GM20431 (cell line): ENCODE measurements at regions not wholly inside any gene's neighbourhood (a gene's known extent, or its start where the extent isn't known, plus 50 kb on each side); places are given as distances from the start of the nearest gene placed in this dataset.

ENCODE experiments used
- in situ Hi-C: fragments of 300-500 bp; cut with MseI, MboI; formaldehyde crosslinking; loops from one replicate; pipeline ENCODE4 v1.15.0; 2020; ENCODE audit warnings: low sequenced_read_pairs; ENCODE audit not compliant: unreplicated experiment

DNA sequence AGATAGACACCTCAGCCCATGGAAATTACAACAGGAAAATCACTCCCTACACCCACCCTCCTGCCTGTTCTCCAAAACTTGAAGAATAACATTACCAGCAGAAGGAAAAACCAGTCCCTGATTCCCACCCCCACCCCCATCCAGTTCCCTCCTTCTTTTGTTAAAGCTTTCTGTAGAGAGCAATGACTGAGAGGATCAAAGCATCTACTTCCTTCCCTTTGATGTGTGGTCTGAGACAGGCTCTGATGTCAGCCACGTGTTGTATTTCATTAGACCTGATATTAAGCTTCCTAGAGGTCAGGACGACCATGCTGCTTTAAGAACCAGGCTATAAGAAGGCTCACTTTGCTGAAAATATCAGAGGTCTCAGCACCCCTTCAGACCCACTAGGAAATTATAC lies 73.9 kb upstream of the HAO2 start:
- in situ Hi-C loops, result no loop called here

DNA sequence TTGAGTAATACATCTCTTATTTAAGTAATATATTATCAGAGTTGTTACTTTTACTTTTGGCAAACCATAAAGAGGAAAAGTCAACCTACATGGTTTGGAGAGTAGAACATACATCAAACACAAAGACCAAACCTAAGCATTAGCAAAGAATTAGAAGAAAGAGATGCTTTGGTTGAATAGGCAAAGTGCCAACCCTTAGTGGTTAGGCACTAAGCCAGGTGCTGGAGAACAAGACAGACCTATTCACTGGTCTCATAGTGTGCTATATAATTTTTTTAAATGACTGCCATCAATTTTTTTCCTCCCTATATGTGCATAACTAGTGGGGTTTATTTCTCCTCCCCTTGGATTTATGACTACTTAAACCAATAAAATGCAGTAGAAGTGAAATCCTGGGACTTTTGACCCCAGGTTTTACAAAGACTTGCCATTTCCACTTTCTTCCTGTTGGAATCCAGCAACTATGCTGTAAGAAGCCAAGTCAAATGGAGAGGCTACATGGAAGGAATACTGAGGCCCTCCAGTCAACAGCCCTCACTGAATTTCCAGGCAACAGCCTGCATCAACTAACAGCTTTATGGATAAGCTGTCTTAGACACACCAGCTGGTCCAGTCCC lies 69.8 kb upstream of the HAO2 start:
- in situ Hi-C loops, result no loop called here

DNA sequence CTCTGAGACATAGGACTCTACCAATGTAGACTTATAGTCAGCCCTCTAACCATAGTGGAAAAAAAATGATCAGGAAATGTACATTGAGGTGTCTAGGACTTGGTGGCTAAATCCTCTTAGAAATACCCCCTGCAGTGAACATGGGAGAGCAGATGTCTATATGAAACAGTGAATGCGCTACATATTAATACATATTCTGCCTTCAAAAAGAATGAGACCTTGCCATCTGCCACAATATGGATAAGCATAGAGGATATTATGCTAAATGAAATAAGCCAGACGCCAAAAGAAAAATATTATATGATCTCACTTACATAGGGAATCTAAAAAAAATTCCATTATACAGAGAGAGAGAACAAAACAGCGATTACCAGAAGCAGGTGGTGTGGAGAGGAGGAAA lies 66.6 kb upstream of the HAO2 start:
- in situ Hi-C loops, result no loop called here

DNA sequence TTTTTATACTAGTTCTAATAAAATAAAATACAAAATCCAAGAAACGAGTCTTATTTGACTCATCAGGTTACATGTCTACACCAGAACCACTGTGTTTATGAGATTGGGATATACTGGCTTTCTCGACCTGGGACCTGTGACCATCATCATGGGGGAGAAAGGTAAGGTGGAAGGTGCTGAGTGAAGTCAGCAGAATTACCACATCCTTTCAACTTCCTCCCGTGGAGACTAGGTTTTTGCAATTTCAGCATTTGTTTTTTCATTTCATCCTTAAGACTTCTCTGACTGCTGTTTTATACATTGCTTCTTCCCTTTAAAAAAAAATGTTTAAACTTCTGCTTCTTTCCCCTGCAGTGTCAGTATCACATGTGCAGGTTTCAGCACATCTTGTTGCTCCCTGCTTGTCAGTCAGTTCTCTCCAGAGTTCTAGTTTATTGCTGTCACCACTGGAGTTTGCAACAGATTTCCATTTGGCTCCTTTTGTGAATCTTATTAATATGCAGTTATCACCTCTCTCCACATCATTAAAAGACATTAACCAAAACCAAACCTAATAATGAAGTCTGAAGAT lies 60.4 kb upstream of the HAO2 start:
- in situ Hi-C loops, result no loop called here

DNA sequence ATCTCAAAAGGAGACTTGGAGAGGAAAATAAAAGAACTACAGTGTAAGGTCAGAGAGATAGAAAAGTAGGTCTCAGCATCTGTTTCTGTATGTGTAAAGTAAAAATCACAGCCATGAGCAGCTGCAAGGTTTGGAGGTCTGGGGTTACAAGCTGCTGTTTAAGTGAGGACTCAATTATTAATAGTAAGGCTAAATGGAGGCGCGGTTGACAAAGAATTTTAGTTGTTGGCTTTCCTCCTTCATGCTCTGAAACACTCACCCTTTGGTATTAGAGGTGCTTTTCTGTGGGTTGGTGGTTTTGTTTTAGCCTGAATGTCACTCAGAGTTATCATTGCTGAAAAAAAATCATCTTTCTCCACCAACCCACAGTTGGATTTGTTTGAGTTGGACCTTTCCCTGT lies 59.8 kb upstream of the HAO2 start:
- in situ Hi-C loops, result no loop called here

DNA sequence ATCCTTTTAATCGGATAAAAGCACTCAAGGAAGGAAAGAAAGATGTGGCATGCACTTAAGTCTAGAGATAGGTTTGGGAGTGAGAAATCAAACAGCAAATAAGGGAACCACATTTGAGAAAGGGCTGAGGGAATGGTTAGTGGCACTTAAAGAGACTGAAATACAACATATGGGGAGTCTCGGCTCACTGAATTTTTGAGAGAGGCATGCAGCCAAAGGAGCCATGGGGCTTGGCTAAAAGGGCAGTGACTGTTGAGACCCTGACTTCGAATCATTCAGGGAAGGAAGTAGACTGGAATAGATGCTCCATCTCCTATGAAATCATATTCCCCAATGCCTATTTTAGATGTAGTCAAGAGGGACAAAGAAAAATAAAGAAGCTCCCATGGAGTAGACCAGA lies 58.3 kb upstream of the HAO2 start:
- in situ Hi-C loops, result no loop called here

DNA sequence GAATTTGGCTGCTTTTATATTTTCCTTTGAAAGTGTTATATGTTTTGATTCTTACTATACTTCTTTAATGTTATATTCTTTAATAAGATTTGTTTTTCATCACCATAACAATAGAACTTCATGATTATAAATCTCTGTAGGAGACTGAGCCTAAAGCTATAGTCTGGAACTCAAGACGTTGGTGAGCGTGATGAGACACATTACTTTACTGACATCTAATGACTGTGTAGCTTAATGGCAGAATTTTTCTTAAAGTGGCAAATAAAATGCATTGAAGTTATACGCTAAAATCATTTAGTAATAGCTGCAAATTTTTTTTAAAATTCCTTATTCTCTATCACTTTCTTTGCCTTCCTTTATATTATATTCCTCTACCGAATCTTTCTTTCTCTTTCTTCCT lies 56.1 kb upstream of the HAO2 start:
- in situ Hi-C loops, result no loop called here

DNA sequence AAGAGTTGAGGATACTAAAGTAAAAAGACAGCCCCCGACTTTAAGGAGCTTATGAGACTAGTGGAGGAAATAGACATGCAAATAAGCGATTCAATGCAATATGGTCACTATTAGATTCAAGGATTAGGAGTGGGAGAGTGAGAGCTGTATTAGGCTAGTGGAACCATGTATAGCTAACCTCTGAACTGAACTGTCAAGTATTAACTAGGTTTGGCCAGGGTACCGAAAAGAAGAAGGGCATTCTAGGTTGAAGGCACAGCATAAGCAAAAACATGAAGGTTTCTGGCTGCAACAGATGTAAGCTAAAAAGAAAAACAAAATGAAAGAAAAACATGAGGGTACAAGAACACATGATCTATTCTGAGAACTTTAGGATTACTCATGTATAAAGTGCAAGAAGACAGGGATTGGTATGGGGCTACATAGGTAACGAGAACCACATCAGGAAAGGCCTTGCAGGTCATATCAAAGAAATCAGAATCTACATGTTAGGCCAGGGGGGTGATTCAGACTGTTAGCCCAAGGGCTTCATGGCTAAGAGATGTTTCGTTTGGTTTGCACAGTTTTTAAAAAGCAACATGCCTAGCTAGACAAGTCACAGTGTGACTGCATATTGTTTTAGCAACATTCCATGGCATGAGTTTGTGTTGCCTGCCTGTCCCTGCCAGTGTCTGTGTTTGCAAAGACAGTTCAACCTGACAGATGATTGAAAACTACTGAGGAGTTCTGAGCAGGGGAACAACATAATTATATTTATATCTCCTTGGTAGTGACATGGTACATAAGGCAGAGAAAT lies 54.4 kb upstream of the HAO2 start:
- in situ Hi-C loops, result no loop called here

DNA sequence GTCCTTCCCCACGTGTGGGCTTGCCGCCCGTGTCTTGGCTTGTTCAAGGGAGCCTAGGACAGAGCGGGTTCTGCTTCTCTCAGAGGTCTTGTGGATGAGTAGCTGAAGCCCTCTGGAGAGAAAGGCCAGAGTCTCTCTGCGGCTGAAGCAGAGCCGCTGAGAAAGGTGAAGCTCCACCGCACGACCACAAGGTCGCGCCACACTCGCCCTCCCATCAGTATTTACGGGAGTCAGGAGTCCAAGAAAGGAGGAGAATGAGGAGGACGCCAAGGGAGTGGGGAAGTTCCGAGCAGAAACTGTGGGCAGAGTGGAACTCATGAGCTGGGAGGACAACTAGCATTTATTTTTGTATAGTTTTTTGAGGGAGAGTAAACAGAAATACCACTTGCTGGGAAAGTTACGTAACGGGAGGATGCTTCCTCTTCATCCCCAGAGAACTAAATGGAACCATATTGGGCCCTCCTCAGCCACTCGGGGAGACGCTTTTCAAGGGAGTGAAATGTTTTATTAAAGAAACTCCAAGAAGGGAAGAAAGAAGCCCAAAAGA lies 51.6 kb upstream of the HAO2 start:
- in situ Hi-C loops, result no loop called here

DNA sequence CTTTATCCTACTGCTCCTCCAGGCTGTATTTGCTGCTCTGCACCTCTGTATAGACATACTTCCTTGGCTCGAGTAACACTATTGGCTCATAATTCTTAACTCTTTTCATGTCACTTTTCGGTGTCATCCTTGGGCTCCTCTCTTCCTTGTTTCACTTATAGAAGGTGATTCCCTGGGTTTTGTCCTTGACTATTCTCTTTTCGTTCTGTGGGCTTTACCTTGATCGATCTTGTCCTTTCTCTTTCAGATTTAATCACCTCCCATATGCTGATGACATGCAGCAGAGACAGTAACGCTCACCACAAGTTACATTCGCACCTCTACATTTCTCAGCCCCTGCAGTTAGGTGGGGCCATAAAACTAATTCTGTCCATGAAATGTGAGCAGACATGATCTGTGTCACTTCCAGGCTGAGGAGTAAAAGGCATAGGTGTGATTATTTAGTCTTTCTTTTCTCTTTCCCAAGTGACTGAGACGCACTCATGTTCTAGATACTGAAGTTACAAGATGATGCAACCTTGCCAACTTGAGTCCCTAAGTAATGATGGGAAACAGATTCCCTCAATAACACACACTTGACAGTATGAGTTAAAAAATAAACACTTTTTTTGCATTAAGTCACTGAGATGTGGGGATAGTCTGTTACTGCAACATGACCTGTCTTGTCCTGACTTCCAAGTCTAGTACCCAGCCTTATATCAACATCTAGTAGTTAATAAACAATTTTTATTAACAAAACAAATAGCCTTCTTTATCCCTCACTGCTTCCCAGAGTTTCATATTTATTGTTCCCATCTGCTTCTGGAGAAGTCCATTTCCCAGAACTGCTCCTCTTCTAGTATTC lies 49.9 kb upstream of the HAO2 start:
- in situ Hi-C loops, result no loop called here
